ENCODE measurements at regions not wholly inside any gene's neighbourhood (a gene's known extent, or its start where the extent isn't known, plus 50 kb on each side); places are given as distances from the start of the nearest gene placed in this dataset.
"Not testable (repeated sequence)": the region's sequence is repeated elsewhere in the genome, so short reads cannot be mapped to it uniquely, and the experiment has no call there.

- no peak for DNase-seq
Measured at GRCh38 chr12:18794000-18794399, 56.1 kb downstream of the CAPZA3 start.

- no peak for DNase-seq
Measured at GRCh38 chr12:18797604-18798003, 59.7 kb downstream of the CAPZA3 start.

- no peak for DNase-seq
Measured at GRCh38 chr12:18798535-18799361, 60.8 kb downstream of the CAPZA3 start.

GRCh38 chr12:18799561-18799960, 61.6 kb downstream of the CAPZA3 start:
- DNase-seq: no peak

GRCh38 chr12:18805516-18806248, 67.8 kb downstream of the CAPZA3 start:
- DNase-seq: no peak

GRCh38 chr12:18807714-18808113, 69.8 kb downstream of the CAPZA3 start:
- no peak for DNase-seq

GRCh38 chr12:18808221-18808620, 70.3 kb downstream of the CAPZA3 start:
- DNase-seq: no peak

- no peak for DNase-seq
Measured at GRCh38 chr12:18810537-18811253, 72.8 kb downstream of the CAPZA3 start.

- peak; percentile 1 for DNase-seq
Measured at GRCh38 chr12:18811273-18811672, 73.4 kb downstream of the CAPZA3 start.

GRCh38 chr12:18813753-18814152, 75.8 kb downstream of the CAPZA3 start:
- no peak for DNase-seq

GRCh38 chr12:18818579-18819268, 80.8 kb downstream of the CAPZA3 start:
- DNase-seq: no peak

- DNase-seq: no peak
Measured at GRCh38 chr12:18819484-18819883, 81.6 kb downstream of the CAPZA3 start.

GRCh38 chr12:18823461-18823860, 85.5 kb downstream of the CAPZA3 start:
- DNase-seq: no peak

- DNase-seq: no peak
Measured at GRCh38 chr12:18824287-18824686, 86.4 kb downstream of the CAPZA3 start.

GRCh38 chr12:18825138-18825537, 87.2 kb downstream of the CAPZA3 start:
- DNase-seq: no peak

GRCh38 chr12:18827913-18828312, 90.0 kb downstream of the CAPZA3 start:
- DNase-seq: no peak

GRCh38 chr12:18828483-18828882, 90.6 kb downstream of the CAPZA3 start:
- DNase-seq: no peak

- no peak for DNase-seq
Measured at GRCh38 chr12:18828987-18829386, 91.1 kb downstream of the CAPZA3 start.

- not testable (repeated sequence) for DNase-seq
Measured at GRCh38 chr12:18832932-18833331, 95.0 kb downstream of the CAPZA3 start.

- DNase-seq: no peak
Measured at GRCh38 chr12:18837025-18837424, 99.1 kb downstream of the CAPZA3 start.

GRCh38 chr12:18837505-18837904, 99.6 kb downstream of the CAPZA3 start:
- DNase-seq: no peak

- DNase-seq: not testable (repeated sequence)
Measured at GRCh38 chr12:18840997-18841396, 103.1 kb downstream of the CAPZA3 start.

- DNase-seq: no peak
Measured at GRCh38 chr12:18849080-18849479, 111.2 kb downstream of the CAPZA3 start.

Data from CD4-positive, alpha-beta T cell treated with Interferon gamma for 1 hour (primary cell).